ENCODE measurements at regions not wholly inside any gene's neighbourhood (a gene's known extent, or its start where the extent isn't known, plus 50 kb on each side); places are given as distances from the start of the nearest gene placed in this dataset.

- Mint-ChIP-seq H3K9me3 (peaks cover 4% of the 10 kb centered on the region), H3K4me3 (no peak overlapping the region), H3K27me3 (ENCODE audit: low read depth) (peaks cover 2% of the 10 kb centered on the region)
These were observed 111.4 kb upstream of the ZNF644 start for GRCh38 chr1:91133248-91133647.

GRCh38 chr1:91130256-91130985 lies 108.6 kb upstream of the ZNF644 start:
- TF ChIP-seq, protein P1, sequence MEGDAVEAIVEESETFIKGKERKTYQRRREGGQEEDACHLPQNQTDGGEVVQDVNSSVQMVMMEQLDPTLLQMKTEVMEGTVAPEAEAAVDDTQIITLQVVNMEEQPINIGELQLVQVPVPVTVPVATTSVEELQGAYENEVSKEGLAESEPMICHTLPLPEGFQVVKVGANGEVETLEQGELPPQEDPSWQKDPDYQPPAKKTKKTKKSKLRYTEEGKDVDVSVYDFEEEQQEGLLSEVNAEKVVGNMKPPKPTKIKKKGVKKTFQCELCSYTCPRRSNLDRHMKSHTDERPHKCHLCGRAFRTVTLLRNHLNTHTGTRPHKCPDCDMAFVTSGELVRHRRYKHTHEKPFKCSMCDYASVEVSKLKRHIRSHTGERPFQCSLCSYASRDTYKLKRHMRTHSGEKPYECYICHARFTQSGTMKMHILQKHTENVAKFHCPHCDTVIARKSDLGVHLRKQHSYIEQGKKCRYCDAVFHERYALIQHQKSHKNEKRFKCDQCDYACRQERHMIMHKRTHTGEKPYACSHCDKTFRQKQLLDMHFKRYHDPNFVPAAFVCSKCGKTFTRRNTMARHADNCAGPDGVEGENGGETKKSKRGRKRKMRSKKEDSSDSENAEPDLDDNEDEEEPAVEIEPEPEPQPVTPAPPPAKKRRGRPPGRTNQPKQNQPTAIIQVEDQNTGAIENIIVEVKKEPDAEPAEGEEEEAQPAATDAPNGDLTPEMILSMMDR (IDR thresholded peaks at IDR 0.05; ENCODE audit: unreplicated experiment): no peak
- H3K4me3 Mint-ChIP-seq: no peak overlapping the region
- H3K27ac Mint-ChIP-seq: no peak overlapping the region
- no peak for DNase-seq (ENCODE audit: low spot score in 2 of 2, unreplicated experiment in 2 of 2)
- no peaks in the 10 kb centered on the region for H3K9me3 Mint-ChIP-seq
- H3K4me1 Mint-ChIP-seq: no peaks in the 10 kb centered on the region
- H3K27me3 Mint-ChIP-seq (ENCODE audit: low read depth): peaks cover 2% of the 10 kb centered on the region
- H3K36me3 Mint-ChIP-seq: no peaks in the 10 kb centered on the region

More at GRCh38 chr1:91133248-91133647, 111.4 kb upstream of the ZNF644 start:
- DNase-seq (ENCODE audit: low spot score in 2 of 2, unreplicated experiment in 2 of 2): no peak
- H3K4me1 Mint-ChIP-seq: no peaks in the 10 kb centered on the region
- H3K27ac Mint-ChIP-seq: no peak overlapping the region
- TF ChIP-seq, protein P1 (IDR thresholded peaks at IDR 0.05; ENCODE audit: unreplicated experiment): no peak
- no peaks in the 10 kb centered on the region for H3K36me3 Mint-ChIP-seq

GRCh38 chr1:91129458-91129857 lies 107.6 kb upstream of the ZNF644 start:
- no peaks in the 10 kb centered on the region for H3K9me3 Mint-ChIP-seq
- no peak for DNase-seq (ENCODE audit: low spot score in 2 of 2, unreplicated experiment in 2 of 2)
- H3K36me3 Mint-ChIP-seq: no peaks in the 10 kb centered on the region
- TF ChIP-seq, protein P1 (IDR thresholded peaks at IDR 0.05; ENCODE audit: unreplicated experiment): no peak
- no peaks in the 10 kb centered on the region for H3K4me1 Mint-ChIP-seq
- peaks cover 2% of the 10 kb centered on the region for H3K27me3 Mint-ChIP-seq (ENCODE audit: low read depth)
- no peak overlapping the region for H3K4me3 Mint-ChIP-seq
- no peak overlapping the region for H3K27ac Mint-ChIP-seq

GRCh38 chr1:91129017-91129416 lies 107.2 kb upstream of the ZNF644 start:
- Mint-ChIP-seq H3K9me3 (no peaks in the 10 kb centered on the region), H3K36me3 (no peaks in the 10 kb centered on the region), H3K4me3 (no peak overlapping the region), H3K4me1 (no peaks in the 10 kb centered on the region), H3K27ac (no peak overlapping the region), H3K27me3 (ENCODE audit: low read depth) (peaks cover 2% of the 10 kb centered on the region)
- TF ChIP-seq, protein P1 (IDR thresholded peaks at IDR 0.05; ENCODE audit: unreplicated experiment): no peak
- DNase-seq (ENCODE audit: low spot score in 2 of 2, unreplicated experiment in 2 of 2): no peak

DNA sequence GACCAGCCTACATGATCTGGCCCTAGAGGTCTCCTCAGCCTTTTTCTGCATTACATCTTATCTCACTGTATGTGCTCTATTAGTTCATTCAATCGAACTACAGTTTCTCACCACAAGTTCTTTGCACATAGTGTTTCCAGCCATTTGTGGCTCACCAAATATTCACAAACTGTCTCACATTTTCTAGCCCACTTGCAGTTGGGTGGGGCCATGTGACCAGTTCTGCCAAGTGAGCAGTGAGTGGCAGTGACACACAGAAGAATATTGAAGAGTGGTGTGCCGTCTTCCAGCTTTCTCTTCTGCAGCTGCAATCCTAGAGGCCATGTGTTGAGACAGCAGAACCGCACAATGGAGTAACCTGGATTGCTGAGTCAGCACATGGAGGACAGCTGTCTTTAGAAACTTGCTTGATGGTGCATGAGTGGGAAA lies 103.2 kb upstream of the ZNF644 start:
- Mint-ChIP-seq H3K36me3 (no peaks in the 10 kb centered on the region), H3K27ac (no peak overlapping the region), H3K27me3 (ENCODE audit: low read depth) (no peaks in the 10 kb centered on the region), H3K4me3 (no peak overlapping the region), H3K4me1 (no peaks in the 10 kb centered on the region), H3K9me3 (no peaks in the 10 kb centered on the region)
- TF ChIP-seq, protein P1 (IDR thresholded peaks at IDR 0.05; ENCODE audit: unreplicated experiment): no peak
- DNase-seq (ENCODE audit: low spot score in 2 of 2, unreplicated experiment in 2 of 2): no peak
